HG03039 (cell line): ENCODE measurements at regions not wholly inside any gene's neighbourhood (a gene's known extent, or its start where the extent isn't known, plus 50 kb on each side); places are given as distances from the start of the nearest gene placed in this dataset.

Experiments
- ATAC-seq: cut with Tn5 transposase; IDR thresholded peaks from one replicate; pipeline ENCODE4 v1.9.1; 2021; ENCODE audit warnings: mild to moderate bottlenecking, moderate library complexity; ENCODE audit not compliant: unreplicated experiment

GRCh38 chr4:38310446-38311043 is 350.3 kb downstream of the PTTG2 start:
- peak; percentile 90 for ATAC-seq

GRCh38 chr4:38311495-38312126 is 351.4 kb downstream of the PTTG2 start:
- no peak for ATAC-seq

DNA sequence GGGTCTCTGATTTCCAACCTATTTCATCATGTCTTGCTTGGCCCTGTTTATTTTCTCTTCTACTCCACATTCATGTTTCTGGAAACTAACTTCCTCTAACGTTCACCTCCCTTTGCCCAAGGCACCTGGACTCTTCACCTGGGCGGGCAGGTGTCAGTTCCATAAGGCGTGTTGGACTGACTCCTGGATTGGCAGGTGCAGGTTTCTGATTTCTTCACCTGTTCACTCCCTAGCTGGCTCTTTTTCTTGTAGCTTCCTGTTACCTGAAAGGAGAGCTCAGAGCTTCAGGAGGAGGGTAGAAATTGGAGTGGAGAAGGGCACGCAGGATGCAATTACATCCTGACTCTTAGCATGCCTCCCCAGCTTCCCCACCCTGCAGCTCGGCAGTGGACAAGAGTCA is 350.8 kb upstream of the KLF3 start:
- ATAC-seq = no peak

- no peak for ATAC-seq
These were observed 349.9 kb upstream of the KLF3 start for GRCh38 chr4:38313999-38314561.

- ATAC-seq = no peak
These were observed 349.3 kb upstream of the KLF3 start for GRCh38 chr4:38314663-38315062.

DNA sequence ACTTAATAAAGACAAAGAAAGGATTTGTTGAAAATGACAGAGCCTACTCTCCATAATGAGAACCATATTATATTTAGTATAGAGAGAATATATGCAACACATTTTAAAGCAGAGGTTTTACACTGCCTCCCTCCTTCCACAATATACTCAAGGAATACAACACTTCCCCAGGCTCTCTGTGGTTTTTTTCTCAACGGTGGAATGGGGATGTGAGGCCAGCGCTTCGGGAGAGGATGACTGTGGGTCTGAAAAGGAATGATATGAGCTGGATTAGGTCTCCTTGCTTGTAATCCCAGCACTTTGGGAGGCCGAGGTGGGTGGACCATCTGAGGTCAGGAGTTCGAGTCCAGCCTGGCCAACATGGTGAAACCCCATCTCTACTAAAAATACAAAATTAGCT is 348.7 kb upstream of the KLF3 start:
- ATAC-seq = no peak

GRCh38 chr4:38316045-38316444 is 348.0 kb upstream of the KLF3 start:
- ATAC-seq = no peak

- ATAC-seq = no peak
These were observed 346.8 kb upstream of the KLF3 start for GRCh38 chr4:38317041-38317674.

- ATAC-seq = peak; percentile 91
These were observed 345.1 kb upstream of the KLF3 start for GRCh38 chr4:38318737-38319455.

GRCh38 chr4:38319456-38320342 is 344.3 kb upstream of the KLF3 start:
- peak; percentile 48 for ATAC-seq

- no peak for ATAC-seq
These were observed 343.7 kb upstream of the KLF3 start for GRCh38 chr4:38320343-38320695.

GRCh38 chr4:38320833-38321232 is 343.2 kb upstream of the KLF3 start:
- ATAC-seq = no peak

- no peak for ATAC-seq
These were observed 341.3 kb upstream of the KLF3 start for GRCh38 chr4:38322714-38323113.

DNA sequence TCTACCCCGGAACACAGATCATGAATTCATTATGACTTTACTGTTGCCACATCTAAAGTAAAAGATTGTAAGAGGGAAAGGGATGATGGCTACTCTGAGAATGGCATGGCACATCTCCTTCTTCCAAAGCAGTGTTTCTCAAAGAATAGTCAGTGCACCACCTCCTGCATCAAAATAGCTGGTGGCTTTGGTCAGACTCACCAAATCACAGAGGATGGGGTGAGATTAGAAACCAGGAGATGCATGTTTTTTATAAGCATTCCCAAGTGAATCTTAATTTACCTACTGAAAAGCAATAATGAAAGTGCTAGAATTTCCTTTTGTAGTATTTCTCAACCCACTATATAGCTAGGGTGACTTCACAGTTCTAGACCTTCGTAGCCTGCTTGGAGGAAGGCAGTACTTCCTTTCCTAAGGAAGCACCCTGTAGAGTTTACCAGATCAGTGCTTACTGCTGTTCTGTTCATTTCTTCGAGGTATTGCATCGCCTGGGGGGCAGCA is 340.8 kb upstream of the KLF3 start:
- ATAC-seq = no peak

DNA sequence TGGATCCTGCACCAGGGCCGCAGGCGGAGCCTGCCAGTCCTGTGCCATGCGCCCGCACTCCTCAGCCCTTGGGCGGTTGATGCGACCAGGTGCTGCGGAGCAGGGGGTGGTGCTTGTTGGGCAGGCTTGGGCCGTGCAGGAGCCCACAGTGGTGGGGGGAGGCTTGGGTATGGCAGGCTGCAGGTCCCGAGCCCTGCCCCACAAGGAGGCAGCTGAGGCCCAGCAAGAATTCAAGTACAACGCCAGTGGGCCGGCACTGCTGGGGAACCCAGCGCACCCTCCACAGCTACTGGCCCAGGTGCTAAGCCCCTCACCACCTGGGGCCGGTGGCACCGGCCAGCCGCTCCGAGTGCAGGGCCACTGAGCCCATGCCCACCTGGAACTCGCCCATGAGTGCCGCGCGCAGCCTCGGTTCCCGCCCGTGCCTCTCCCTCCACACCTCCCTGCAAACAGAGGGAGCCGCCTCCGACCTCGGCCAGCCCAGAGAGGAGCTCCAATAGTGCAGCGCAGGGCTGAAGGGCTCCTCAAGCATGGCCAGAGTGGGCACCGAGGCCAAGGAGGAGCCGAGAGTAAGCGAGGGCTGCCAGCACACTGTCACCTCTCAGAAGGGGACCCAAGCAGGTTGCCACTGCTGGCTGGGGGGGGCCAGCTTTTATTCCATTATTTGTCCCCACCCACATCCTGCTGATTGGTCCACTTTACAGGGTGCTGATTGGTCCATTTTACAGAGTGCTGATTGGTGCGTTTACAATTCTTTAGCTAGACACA is 339.0 kb upstream of the KLF3 start:
- no peak for ATAC-seq

GRCh38 chr4:38325629-38325913 is 338.4 kb upstream of the KLF3 start:
- no peak for ATAC-seq

DNA sequence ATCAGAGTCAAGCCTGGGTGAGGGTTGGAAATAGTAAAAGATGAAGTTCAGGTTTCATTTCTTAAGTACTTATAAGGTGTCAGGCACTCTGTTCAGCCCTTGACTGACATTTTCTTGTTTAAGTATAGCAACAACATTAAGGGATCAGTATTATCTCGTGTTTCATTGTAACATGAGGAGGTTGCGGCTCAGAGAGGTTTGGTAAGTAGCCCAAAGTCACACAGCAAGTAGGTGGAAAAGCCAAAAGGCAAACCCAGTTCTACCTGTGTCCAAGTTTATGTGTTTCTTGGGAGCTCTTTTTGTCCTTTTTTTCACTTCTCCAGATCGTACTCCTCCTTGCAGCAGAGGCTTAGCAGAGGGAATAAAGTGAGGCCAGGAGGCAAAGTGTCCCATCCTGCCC is 337.5 kb upstream of the KLF3 start:
- no peak for ATAC-seq

DNA sequence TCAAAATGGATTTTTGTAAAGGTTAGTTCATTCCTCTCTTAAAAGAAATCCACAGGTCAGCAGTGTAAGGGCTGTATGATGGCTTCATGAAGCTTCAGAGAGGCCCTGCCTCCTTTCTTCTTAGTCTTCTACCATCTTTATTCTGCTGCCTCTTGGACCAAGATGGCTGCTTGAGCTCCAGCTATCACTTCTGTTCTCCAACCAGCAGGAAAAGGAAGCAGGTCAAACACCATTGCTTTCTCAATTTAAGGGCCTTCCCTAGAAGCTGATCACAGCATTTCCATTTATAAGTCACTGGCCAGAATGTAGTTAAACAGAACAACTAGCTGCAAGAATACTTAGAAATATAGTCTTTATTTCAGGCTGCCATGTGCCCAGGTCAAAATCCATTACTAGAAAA is 336.8 kb upstream of the KLF3 start:
- no peak for ATAC-seq

GRCh38 chr4:38328989-38329729 is 334.8 kb upstream of the KLF3 start:
- ATAC-seq = no peak
